HepG2 (cell line): ENCODE measurements at regions not wholly inside any gene's neighbourhood (a gene's known extent, or its start where the extent isn't known, plus 50 kb on each side); places are given as distances from the start of the nearest gene placed in this dataset.

Experiments used
- ATAC-seq: fragments of 200-7000 bp; cut with Tn5 transposase; 3 replicates; pipeline ENCODE4 v1.9.1; 2020; ENCODE audit warnings: mild to moderate bottlenecking, moderate library complexity
- BruUV-seq: library from RNA; stranded (reverse); fragments of 400-500 nt; replicated peaks from 2 replicates; lab custom pipeline; 2021; lab: Mats Ljungman, UMichigan
- CTCF ChIA-PET: fragments of 300-600 bp; formaldehyde crosslinking; extraction: SDS; loops from one replicate; lab custom pipeline; 2021; ENCODE audit warnings: low total read pairs, inconsistent platforms, low intra/inter-chr PET ratio; lab: Yijun Ruan, JAX
- POLR2A ChIA-PET: fragments of 350-600 bp; sonication (Branson Sonifier 250); formaldehyde crosslinking; loops from one replicate; lab custom pipeline; 2020; ENCODE audit warnings: antibody characterized with exemption, inconsistent platforms; lab: Yijun Ruan, JAX
- DNase-seq: peaks from one replicate; pipeline ENCODE4 v3.0.0-alpha.2; 2015; ENCODE audit warnings: low spot score
- FAIRE-seq: peaks from 3 replicates; lab custom pipeline; 2011; peaks lifted over from hg19 to GRCh38; lab: Jason Lieb, UNC
- H2AFZ ChIP-seq: one replicate; pipeline ENCODE4 v1.6.1; 2011; ENCODE audit warnings: low read length, inconsistent platforms
- H3K27ac ChIP-seq: fragments of 300-600 bp; 3 replicates; pipeline ENCODE4 v1.8.0; 2011; ENCODE audit warnings: mixed run types, mild to moderate bottlenecking, mixed read lengths, low read length, inconsistent platforms; ENCODE audit not compliant: insufficient read depth; ENCODE audit errors: extremely low read length
- H3K27me3 ChIP-seq, 2 experiments: fragments of 200-600 bp in 1 of 2; 2 replicates in 1 of 2; 3 replicates in 1 of 2; pipeline versions ENCODE4 v1.6.0 to v1.8.0; 2011; ENCODE audit warnings: low read length in 2 of 2, mild to moderate bottlenecking in 2 of 2, moderate library complexity in 2 of 2, inconsistent platforms in 1 of 2; ENCODE audit not compliant: insufficient read depth in 2 of 2, control insufficient read depth in 1 of 2
- H3K36me3 ChIP-seq, 2 experiments: fragments of 200-600 bp in 1 of 2; replicated peaks in 1 of 2; 2 replicates in 1 of 2; 3 replicates in 1 of 2; pipeline versions ENCODE4 v1.5.1 to v1.8.0; 2011; ENCODE audit warnings: low read length in 2 of 2, inconsistent platforms in 1 of 2; ENCODE audit not compliant: insufficient read depth in 2 of 2, control insufficient read depth in 1 of 2
- H3K4me1 ChIP-seq: 2 replicates; pipeline ENCODE4 v1.5.1; 2012; ENCODE audit warnings: low read length, inconsistent platforms; ENCODE audit not compliant: insufficient read depth
- H3K4me2 ChIP-seq: 2 replicates; pipeline ENCODE4 v1.6.0; 2011; ENCODE audit warnings: low read depth, low read length, inconsistent platforms
- H3K4me3 ChIP-seq, 3 experiments: fragments of 200-600 bp in 1 of 3; sonication (generic), shearing (Covaris generic) in 1 of 3; replicated peaks in 1 of 3; 2 replicates each; pipeline ENCODE4 v1.5.1; 2011 to 2016; ENCODE audit warnings: low read length in 3 of 3, inconsistent platforms in 2 of 3, low read depth in 2 of 3, mild to moderate bottlenecking in 2 of 3, control low read depth in 1 of 3, mixed read lengths in 1 of 3; ENCODE audit not compliant: insufficient read depth in 1 of 3
- H3K79me2 ChIP-seq: one replicate; pipeline ENCODE4 v1.6.1; 2011; ENCODE audit warnings: low read length, inconsistent platforms; ENCODE audit not compliant: insufficient read depth
- H3K9ac ChIP-seq: 2 replicates; pipeline ENCODE4 v1.6.0; 2011; ENCODE audit warnings: mild to moderate bottlenecking, low read depth, low read length, inconsistent platforms; ENCODE audit not compliant: insufficient read depth
- H3K9me3 ChIP-seq: 2 replicates; pipeline ENCODE4 v1.5.1; 2012; ENCODE audit warnings: mild to moderate bottlenecking, low read length
- H4K20me1 ChIP-seq: 2 replicates; pipeline ENCODE4 v1.6.0; 2011; ENCODE audit warnings: inconsistent platforms, mild to moderate bottlenecking, low read length, moderate library complexity; ENCODE audit not compliant: insufficient read depth
- CHD4 ChIP-seq: fragments of 200-600 bp; sonication (generic); IDR thresholded peaks from 2 replicates; pipeline ENCODE4 v1.7.0; 2017; ENCODE audit warnings: mild to moderate bottlenecking, low read length, borderline replicate concordance
- GPN1 ChIP-seq: sonication (generic); formaldehyde crosslinking; IDR thresholded peaks from 2 replicates; pipeline ENCODE4 v1.5.1; 2020; ENCODE audit warnings: missing genetic modification reagents, borderline replicate concordance
- HMG20A ChIP-seq: IDR thresholded peaks from 2 replicates; pipeline ENCODE4 v1.6.1; 2016; ENCODE audit warnings: borderline replicate concordance
- HNF4G ChIP-seq, 2 experiments: sonication (generic) in 1 of 2; formaldehyde crosslinking in 1 of 2; IDR thresholded peaks; 2 replicates each; pipeline versions ENCODE4 v1.4.0 to v1.6.1; 2011 to 2020; ENCODE audit warnings: borderline replicate concordance in 2 of 2, low read depth in 2 of 2, mild to moderate bottlenecking in 2 of 2, low read length in 1 of 2, missing genetic modification reagents in 1 of 2, moderate library complexity in 1 of 2
- HNRNPL ChIP-seq: fragments of 200-400 bp; formaldehyde crosslinking; IDR thresholded peaks from 2 replicates; pipeline ENCODE4 v1.6.1; 2017; ENCODE audit warnings: mild to moderate bottlenecking, low read depth, low read length
- KDM5B ChIP-seq: sonication (generic); formaldehyde crosslinking; IDR thresholded peaks from 2 replicates; pipeline ENCODE4 v1.4.0; 2020; ENCODE audit warnings: missing genetic modification reagents, mild to moderate bottlenecking, borderline replicate concordance
- MAFG ChIP-seq: sonication (generic); formaldehyde crosslinking; IDR thresholded peaks from 2 replicates; pipeline ENCODE4 v1.5.1; 2020; ENCODE audit warnings: mild to moderate bottlenecking, missing genetic modification reagents
- MED13 ChIP-seq: sonication (generic); formaldehyde crosslinking; IDR thresholded peaks from 2 replicates; pipeline ENCODE4 v1.5.0; 2020; ENCODE audit warnings: missing genetic modification reagents
- MIER2 ChIP-seq: IDR thresholded peaks from 2 replicates; pipeline ENCODE4 v1.6.1; 2016; ENCODE audit warnings: missing biosample characterization, missing genetic modification reagents
- SOX6 ChIP-seq, 2 experiments: fragments of 450-650 bp in 1 of 2; sonication (generic) in 1 of 2; formaldehyde crosslinking in 1 of 2; IDR thresholded peaks; 2 replicates each; pipeline versions ENCODE4 v1.4.0 to v1.6.1; 2017 to 2020; ENCODE audit warnings: antibody characterized with exemption in 1 of 2, mild to moderate bottlenecking in 1 of 2, missing genetic modification reagents in 1 of 2
- ZNF232 ChIP-seq: sonication (generic); formaldehyde crosslinking; IDR thresholded peaks from 2 replicates; pipeline ENCODE4 v1.4.0; 2020; ENCODE audit warnings: missing genetic modification reagents, borderline replicate concordance
- ZNF263 ChIP-seq: sonication (generic); formaldehyde crosslinking; IDR thresholded peaks from 2 replicates; pipeline ENCODE4 v1.4.0; 2020; ENCODE audit warnings: missing genetic modification reagents
- ZNF761 ChIP-seq: sonication (generic); formaldehyde crosslinking; conservative IDR thresholded peaks from 2 replicates; pipeline ENCODE4 v1.4.0; 2020; ENCODE audit warnings: mild to moderate bottlenecking, missing genetic modification reagents
- ZNF766 ChIP-seq: sonication (generic); formaldehyde crosslinking; IDR thresholded peaks from 2 replicates; pipeline ENCODE4 v1.5.0; 2020; ENCODE audit warnings: missing genetic modification reagents, borderline replicate concordance
- WGBS: methylation state at CpG from one replicate; pipeline ENCODE4 v1.1.6; 2017; ENCODE audit warnings: low lambda C conversion rate; 5-methylcytosine and 5-hydroxymethylcytosine counted together
- in situ Hi-C: cut with HindIII; loops from 2 replicates; pipeline ENCODE4 v1.10.0; 2017; ENCODE audit warnings: low pct_unique_long_range_greater_than_20kb; ENCODE audit not compliant: extremely low pct_ligation_motif_present
- intact Hi-C: fragments of 100-400 bp; cut with micrococcal nuclease; formaldehyde crosslinking; loops from one replicate; pipeline ENCODE4 v1.10.0; 2022; ENCODE audit not compliant: unreplicated experiment
- TF ChIP-seq, protein P1 (sequence below): sonication (generic); formaldehyde crosslinking; IDR thresholded peaks from 2 replicates; pipeline ENCODE4 v1.4.0; 2020; ENCODE audit warnings: missing genetic modification reagents
- TF ChIP-seq, protein P2 (sequence below): sonication (generic); formaldehyde crosslinking; IDR thresholded peaks from 2 replicates; pipeline ENCODE4 v1.5.1; 2020; ENCODE audit warnings: mild to moderate bottlenecking, moderate library complexity, missing genetic modification reagents

DNA sequence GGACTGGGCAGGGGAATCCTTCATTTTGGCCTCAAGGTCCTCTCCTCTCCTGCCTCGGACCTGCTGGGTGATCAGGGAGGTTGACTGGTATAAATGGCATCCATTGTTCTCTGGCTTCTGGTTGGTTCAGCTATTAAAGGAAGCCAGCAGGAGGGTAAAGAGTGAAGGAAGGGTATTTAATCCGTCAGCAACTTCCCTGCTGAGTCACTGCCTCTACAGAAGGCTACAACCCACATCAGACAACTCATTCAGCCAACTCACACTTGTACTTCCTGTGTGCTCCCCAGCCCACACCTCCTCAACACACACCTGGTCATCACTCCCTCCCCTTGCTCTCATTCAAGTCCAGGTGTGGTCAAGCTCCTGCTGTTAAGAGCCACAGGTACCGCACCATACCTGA lies 68.3 kb upstream of the MRPS9 start:
- Histone ChIP-seq H3K4me1 (no peaks in the 10 kb centered on the region), H3K4me2 (no peak overlapping the region), H4K20me1 (no peaks in the 10 kb centered on the region), H3K36me3 (no peaks in the 10 kb centered on the region), H3K27ac (no peak overlapping the region), H3K27me3 (peaks cover 0 to 14% of the 10 kb centered on the region in 2 experiments; a peak in 1 of 5 replicates), H3K79me2 (no peaks in the 10 kb centered on the region), H3K9me3 (peaks cover 4% of the 10 kb centered on the region; the same call in 1 of the 2 replicates)
- ATAC-seq, result no peak; the same call in 2 of the 3 replicates
- BruUV-seq, result no TSS peak
- no peak for DNase-seq
- in situ Hi-C loops, result no loop called here
- TF ChIP-seq MIER2 (CRISPR knock-in tag) (no peak), MED13 (no peak), ZNF263 (no peak), MAFG (CRISPR knock-in tag) (no peak), ZNF761 (CRISPR knock-in tag) (no peak), HNF4G (IDR thresholded peaks at IDR 0.05; ENCODE audit: borderline replicate concordance, low read depth, low read length) (no peak), HNF4G (CRISPR knock-in tag; IDR thresholded peaks at IDR 0.05; ENCODE audit: borderline replicate concordance, low read depth) (no peak), HMG20A (CRISPR knock-in tag) (no peak), ZNF232 (CRISPR knock-in tag) (no peak), SOX6 (IDR thresholded peaks at IDR 0.05) (no peak), SOX6 (CRISPR knock-in tag; IDR thresholded peaks at IDR 0.05) (no peak), ZNF766 (no peak), HNRNPL (no peak), CHD4 (no peak), KDM5B (CRISPR knock-in tag) (no peak), GPN1 (no peak)
- TF ChIP-seq, protein P1, sequence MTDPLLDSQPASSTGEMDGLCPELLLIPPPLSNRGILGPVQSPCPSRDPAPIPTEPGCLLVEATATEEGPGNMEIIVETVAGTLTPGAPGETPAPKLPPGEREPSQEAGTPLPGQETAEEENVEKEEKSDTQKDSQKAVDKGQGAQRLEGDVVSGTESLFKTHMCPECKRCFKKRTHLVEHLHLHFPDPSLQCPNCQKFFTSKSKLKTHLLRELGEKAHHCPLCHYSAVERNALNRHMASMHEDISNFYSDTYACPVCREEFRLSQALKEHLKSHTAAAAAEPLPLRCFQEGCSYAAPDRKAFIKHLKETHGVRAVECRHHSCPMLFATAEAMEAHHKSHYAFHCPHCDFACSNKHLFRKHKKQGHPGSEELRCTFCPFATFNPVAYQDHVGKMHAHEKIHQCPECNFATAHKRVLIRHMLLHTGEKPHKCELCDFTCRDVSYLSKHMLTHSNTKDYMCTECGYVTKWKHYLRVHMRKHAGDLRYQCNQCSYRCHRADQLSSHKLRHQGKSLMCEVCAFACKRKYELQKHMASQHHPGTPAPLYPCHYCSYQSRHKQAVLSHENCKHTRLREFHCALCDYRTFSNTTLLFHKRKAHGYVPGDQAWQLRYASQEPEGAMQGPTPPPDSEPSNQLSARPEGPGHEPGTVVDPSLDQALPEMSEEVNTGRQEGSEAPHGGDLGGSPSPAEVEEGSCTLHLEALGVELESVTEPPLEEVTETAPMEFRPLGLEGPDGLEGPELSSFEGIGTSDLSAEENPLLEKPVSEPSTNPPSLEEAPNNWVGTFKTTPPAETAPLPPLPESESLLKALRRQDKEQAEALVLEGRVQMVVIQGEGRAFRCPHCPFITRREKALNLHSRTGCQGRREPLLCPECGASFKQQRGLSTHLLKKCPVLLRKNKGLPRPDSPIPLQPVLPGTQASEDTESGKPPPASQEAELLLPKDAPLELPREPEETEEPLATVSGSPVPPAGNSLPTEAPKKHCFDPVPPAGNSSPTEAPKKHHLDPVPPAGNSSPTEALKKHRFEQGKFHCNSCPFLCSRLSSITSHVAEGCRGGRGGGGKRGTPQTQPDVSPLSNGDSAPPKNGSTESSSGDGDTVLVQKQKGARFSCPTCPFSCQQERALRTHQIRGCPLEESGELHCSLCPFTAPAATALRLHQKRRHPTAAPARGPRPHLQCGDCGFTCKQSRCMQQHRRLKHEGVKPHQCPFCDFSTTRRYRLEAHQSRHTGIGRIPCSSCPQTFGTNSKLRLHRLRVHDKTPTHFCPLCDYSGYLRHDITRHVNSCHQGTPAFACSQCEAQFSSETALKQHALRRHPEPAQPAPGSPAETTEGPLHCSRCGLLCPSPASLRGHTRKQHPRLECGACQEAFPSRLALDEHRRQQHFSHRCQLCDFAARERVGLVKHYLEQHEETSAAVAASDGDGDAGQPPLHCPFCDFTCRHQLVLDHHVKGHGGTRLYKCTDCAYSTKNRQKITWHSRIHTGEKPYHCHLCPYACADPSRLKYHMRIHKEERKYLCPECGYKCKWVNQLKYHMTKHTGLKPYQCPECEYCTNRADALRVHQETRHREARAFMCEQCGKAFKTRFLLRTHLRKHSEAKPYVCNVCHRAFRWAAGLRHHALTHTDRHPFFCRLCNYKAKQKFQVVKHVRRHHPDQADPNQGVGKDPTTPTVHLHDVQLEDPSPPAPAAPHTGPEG (CRISPR knock-in tag), result no peak
- TF ChIP-seq, protein P2, sequence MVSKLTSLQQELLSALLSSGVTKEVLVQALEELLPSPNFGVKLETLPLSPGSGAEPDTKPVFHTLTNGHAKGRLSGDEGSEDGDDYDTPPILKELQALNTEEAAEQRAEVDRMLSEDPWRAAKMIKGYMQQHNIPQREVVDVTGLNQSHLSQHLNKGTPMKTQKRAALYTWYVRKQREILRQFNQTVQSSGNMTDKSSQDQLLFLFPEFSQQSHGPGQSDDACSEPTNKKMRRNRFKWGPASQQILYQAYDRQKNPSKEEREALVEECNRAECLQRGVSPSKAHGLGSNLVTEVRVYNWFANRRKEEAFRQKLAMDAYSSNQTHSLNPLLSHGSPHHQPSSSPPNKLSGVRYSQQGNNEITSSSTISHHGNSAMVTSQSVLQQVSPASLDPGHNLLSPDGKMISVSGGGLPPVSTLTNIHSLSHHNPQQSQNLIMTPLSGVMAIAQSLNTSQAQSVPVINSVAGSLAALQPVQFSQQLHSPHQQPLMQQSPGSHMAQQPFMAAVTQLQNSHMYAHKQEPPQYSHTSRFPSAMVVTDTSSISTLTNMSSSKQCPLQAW (CRISPR knock-in tag), result no peak
- TF ChIP-seq, all 625 proteins: peak for 0
- POLR2A ChIA-PET, result no interaction called here
- Histone ChIP-seq H3K9ac (no peak overlapping the region), H3K4me3 (no peak overlapping the region), H2AFZ (no peak overlapping the region)
- 17% methylated on average over 3 of the region's 3 CpGs for WGBS
- no peak for FAIRE-seq
- intact Hi-C loops, result no loop called here
- CTCF ChIA-PET, result no interaction called here
